ENCODE measurements at regions not wholly inside any gene's neighbourhood (a gene's known extent, or its start where the extent isn't known, plus 50 kb on each side); places are given as distances from the start of the nearest gene placed in this dataset.

GRCh38 chr13:105083992-105084391 is 1451.5 kb downstream of the EFNB2 start:
- BruUV-seq (replicated peaks) = no TSS peak
- no peaks in the 10 kb centered on the region for H4K20me1 ChIP-seq (ENCODE audit: insufficient read depth, low read length)
- H3K9me3 ChIP-seq (ENCODE audit: low read length) = no peaks in the 10 kb centered on the region
- ChIA-PET CTCF (ENCODE audit: unreplicated experiment) (no interaction called here), POLR2A (no interaction called here)
- no peak overlapping the region for H3K4me2 ChIP-seq (ENCODE audit: low read length)
- intact Hi-C loops (cut with micrococcal nuclease; ENCODE audit: unreplicated experiment) = no loop called here
- H3K9me2 ChIP-seq (ENCODE audit: insufficient read depth, low read length) = no peaks in the 10 kb centered on the region
- no peak overlapping the region for H2AFZ ChIP-seq (ENCODE audit: low read length)
- DNase-seq (ENCODE audit: low spot score) = no peak
- no peak overlapping the region for H3K4me3 ChIP-seq (ENCODE audit: low read depth, low read length, poor library complexity, severe bottlenecking)
- H3K36me3 ChIP-seq (ENCODE audit: insufficient read depth, low read length) = no peaks in the 10 kb centered on the region
- no peak overlapping the region for H3K27ac ChIP-seq (ENCODE audit: low read depth, low read length, poor library complexity, severe bottlenecking)
- no peaks in the 10 kb centered on the region for H3K4me1 ChIP-seq (ENCODE audit: insufficient read depth, low read length, poor library complexity, severe bottlenecking)
- no peaks in the 10 kb centered on the region for H3K79me2 ChIP-seq (ENCODE audit: insufficient read depth, low read depth, low read length)
- TF ChIP-seq EZH2phosphoT487 (IDR thresholded peaks at IDR 0.05; ENCODE audit: borderline replicate concordance, low read depth, low read length) (no peak), CTCF (conservative IDR thresholded peaks at IDR 0.05; ENCODE audit: low read length) (no peak)

DNA sequence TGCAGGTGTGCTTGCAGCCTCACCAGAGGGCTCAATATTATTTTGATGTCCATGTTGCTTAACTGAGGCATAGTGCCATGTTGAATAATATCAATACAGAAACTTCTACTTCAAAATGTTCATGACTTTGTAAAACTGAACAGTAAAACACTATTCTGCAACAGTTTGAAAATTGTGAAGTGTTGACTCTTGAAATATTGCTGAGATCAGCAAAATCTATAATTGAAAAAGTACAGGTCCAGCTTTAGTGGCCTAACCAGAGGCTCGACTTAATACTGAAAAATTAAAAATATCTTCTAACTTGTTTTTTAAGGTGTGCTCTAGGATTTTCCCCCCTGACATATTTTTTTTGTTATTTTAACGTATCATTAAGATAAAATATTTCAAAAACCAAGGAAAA is 1460.7 kb downstream of the EFNB2 start:
- H3K4me3 ChIP-seq (ENCODE audit: low read depth, low read length, poor library complexity, severe bottlenecking) = no peak overlapping the region
- H3K36me3 ChIP-seq (ENCODE audit: insufficient read depth, low read length) = no peaks in the 10 kb centered on the region
- no peaks in the 10 kb centered on the region for H3K4me1 ChIP-seq (ENCODE audit: insufficient read depth, low read length, poor library complexity, severe bottlenecking)
- H3K79me2 ChIP-seq (ENCODE audit: insufficient read depth, low read depth, low read length) = no peaks in the 10 kb centered on the region
- intact Hi-C loops (cut with micrococcal nuclease; ENCODE audit: unreplicated experiment) = no loop called here
- no peaks in the 10 kb centered on the region for H3K9me2 ChIP-seq (ENCODE audit: insufficient read depth, low read length)
- no peak for DNase-seq (ENCODE audit: low spot score)
- H3K4me2 ChIP-seq (ENCODE audit: low read length) = no peak overlapping the region
- POLR2A ChIA-PET = no interaction called here
- no peak overlapping the region for H3K27ac ChIP-seq (ENCODE audit: low read depth, low read length, poor library complexity, severe bottlenecking)
- TF ChIP-seq CTCF (conservative IDR thresholded peaks at IDR 0.05; ENCODE audit: low read length) = no peak
- TF ChIP-seq EZH2phosphoT487 (IDR thresholded peaks at IDR 0.05; ENCODE audit: borderline replicate concordance, low read depth, low read length) = no peak
- H2AFZ ChIP-seq (ENCODE audit: low read length) = no peak overlapping the region
- H3K9me3 ChIP-seq (ENCODE audit: low read length) = no peaks in the 10 kb centered on the region
- CTCF ChIA-PET (ENCODE audit: unreplicated experiment) = no interaction called here
- BruUV-seq (replicated peaks) = no TSS peak
- H4K20me1 ChIP-seq (ENCODE audit: insufficient read depth, low read length) = no peaks in the 10 kb centered on the region

DNA sequence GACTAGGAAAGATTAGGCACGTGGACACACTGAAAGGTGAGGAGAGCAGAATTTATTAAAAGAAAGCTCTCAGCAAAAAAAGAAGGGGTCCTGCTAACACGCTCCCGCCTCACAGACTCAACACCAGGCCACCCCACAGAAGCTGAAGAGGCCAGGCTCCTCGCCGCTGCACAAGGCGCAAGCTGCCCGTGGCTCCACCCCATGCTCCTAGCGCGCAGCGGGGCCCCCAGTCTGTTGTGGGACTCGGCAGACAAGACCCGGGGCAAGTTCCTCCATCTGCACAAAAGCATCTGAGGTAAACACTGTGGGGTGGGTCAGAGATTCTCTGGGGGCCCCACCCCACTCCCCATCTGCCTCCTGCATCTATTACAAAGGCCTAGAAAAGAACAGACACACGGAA is 1462.4 kb downstream of the EFNB2 start:
- H4K20me1 ChIP-seq (ENCODE audit: insufficient read depth, low read length) = no peaks in the 10 kb centered on the region
- H3K36me3 ChIP-seq (ENCODE audit: insufficient read depth, low read length) = no peaks in the 10 kb centered on the region
- ChIA-PET POLR2A (no interaction called here), CTCF (ENCODE audit: unreplicated experiment) (no interaction called here)
- no peaks in the 10 kb centered on the region for H3K4me1 ChIP-seq (ENCODE audit: insufficient read depth, low read length, poor library complexity, severe bottlenecking)
- no peak overlapping the region for H3K27ac ChIP-seq (ENCODE audit: low read depth, low read length, poor library complexity, severe bottlenecking)
- no TSS peak for BruUV-seq (replicated peaks)
- no peak overlapping the region for H2AFZ ChIP-seq (ENCODE audit: low read length)
- intact Hi-C loops (cut with micrococcal nuclease; ENCODE audit: unreplicated experiment) = no loop called here
- no peaks in the 10 kb centered on the region for H3K79me2 ChIP-seq (ENCODE audit: insufficient read depth, low read depth, low read length)
- H3K4me2 ChIP-seq (ENCODE audit: low read length) = no peak overlapping the region
- no peaks in the 10 kb centered on the region for H3K9me2 ChIP-seq (ENCODE audit: insufficient read depth, low read length)
- H3K4me3 ChIP-seq (ENCODE audit: low read depth, low read length, poor library complexity, severe bottlenecking) = no peak overlapping the region
- TF ChIP-seq CTCF (conservative IDR thresholded peaks at IDR 0.05; ENCODE audit: low read length) (no peak), EZH2phosphoT487 (IDR thresholded peaks at IDR 0.05; ENCODE audit: borderline replicate concordance, low read depth, low read length) (no peak)
- no peak for DNase-seq (ENCODE audit: low spot score)
- H3K9me3 ChIP-seq (ENCODE audit: low read length) = no peaks in the 10 kb centered on the region

Data from OCI-LY7 (cell line).